HG03025 (cell line): ENCODE measurements at regions not wholly inside any gene's neighbourhood (a gene's known extent, or its start where the extent isn't known, plus 50 kb on each side); places are given as distances from the start of the nearest gene placed in this dataset.
"Not testable (repeated sequence)": the region's sequence is repeated elsewhere in the genome, so short reads cannot be mapped to it uniquely, and the experiment has no call there.

ENCODE experiments used
- ATAC-seq: cut with Tn5 transposase; IDR thresholded peaks from one replicate; pipeline ENCODE4 v1.9.1; 2021; ENCODE audit warnings: mild to moderate bottlenecking, moderate library complexity; ENCODE audit not compliant: unreplicated experiment, low FRiP score

GRCh38 chr10:44132361-44133289, 252.3 kb downstream of the CXCL12 start:
- no peak for ATAC-seq

- ATAC-seq: no peak
These were observed 258.6 kb downstream of the CXCL12 start for GRCh38 chr10:44126291-44126717.

- ATAC-seq: no peak
These were observed 259.0 kb downstream of the CXCL12 start for GRCh38 chr10:44125879-44126278.

GRCh38 chr10:44118500-44118899, 266.4 kb downstream of the CXCL12 start:
- ATAC-seq: no peak

GRCh38 chr10:44116474-44116873, 268.4 kb downstream of the CXCL12 start:
- no peak for ATAC-seq

- no peak for ATAC-seq
These were observed 269.4 kb downstream of the CXCL12 start for GRCh38 chr10:44115516-44115915.

- ATAC-seq: no peak
These were observed 270.5 kb downstream of the CXCL12 start for GRCh38 chr10:44114441-44114840.

- not testable (repeated sequence) for ATAC-seq
These were observed 272.6 kb downstream of the CXCL12 start for GRCh38 chr10:44112280-44112679.

GRCh38 chr10:44105696-44106095, 279.2 kb downstream of the CXCL12 start:
- no peak for ATAC-seq

GRCh38 chr10:44102726-44103255, 282.1 kb downstream of the CXCL12 start:
- no peak for ATAC-seq

- ATAC-seq: no peak
These were observed 283.8 kb downstream of the CXCL12 start for GRCh38 chr10:44101082-44101481.

- no peak for ATAC-seq
These were observed 285.4 kb downstream of the CXCL12 start for GRCh38 chr10:44099511-44099910.

- ATAC-seq: not testable (repeated sequence)
These were observed 288.7 kb downstream of the CXCL12 start for GRCh38 chr10:44096217-44096616.

- no peak for ATAC-seq
These were observed 295.2 kb downstream of the CXCL12 start for GRCh38 chr10:44089671-44090070.

- ATAC-seq: no peak
These were observed 297.5 kb downstream of the CXCL12 start for GRCh38 chr10:44087403-44087802.

GRCh38 chr10:44083719-44084400, 301.0 kb downstream of the CXCL12 start:
- ATAC-seq: no peak

GRCh38 chr10:44071479-44071878, 313.4 kb downstream of the CXCL12 start:
- no peak for ATAC-seq

GRCh38 chr10:44070282-44070681, 314.6 kb downstream of the CXCL12 start:
- ATAC-seq: no peak

- ATAC-seq: no peak
These were observed 315.3 kb downstream of the CXCL12 start for GRCh38 chr10:44069573-44069972.

GRCh38 chr10:44068716-44069482, 316.0 kb downstream of the CXCL12 start:
- ATAC-seq: no peak

- ATAC-seq: no peak
These were observed 317.5 kb downstream of the CXCL12 start for GRCh38 chr10:44067432-44067831.
